GM21515 (cell line): ENCODE measurements at regions not wholly inside any gene's neighbourhood (a gene's known extent, or its start where the extent isn't known, plus 50 kb on each side); places are given as distances from the start of the nearest gene placed in this dataset.

ENCODE experiments used
- ATAC-seq: cut with Tn5 transposase; IDR thresholded peaks from one replicate; pipeline ENCODE4 v1.9.1; 2021; ENCODE audit not compliant: unreplicated experiment

DNA sequence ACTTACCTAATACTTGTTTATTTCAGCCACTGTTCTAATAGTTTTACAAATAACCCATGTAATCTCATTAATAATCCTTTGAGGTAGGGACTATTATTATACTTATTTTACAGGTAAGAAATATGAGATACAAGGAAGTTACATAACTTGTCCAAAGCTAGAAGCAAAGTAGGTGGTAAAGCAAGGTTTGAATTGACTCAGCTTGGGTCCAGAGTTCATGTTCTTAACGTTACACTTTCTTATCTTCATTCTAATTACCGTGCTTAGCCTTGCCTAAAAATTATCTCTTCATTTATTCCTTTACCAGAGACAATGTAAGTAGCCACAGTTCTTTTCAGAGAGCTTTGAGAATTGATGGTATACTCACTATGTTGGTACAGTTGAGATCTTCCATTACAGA, 743.6 kb downstream of the KCNJ3 start:
- no peak for ATAC-seq

DNA sequence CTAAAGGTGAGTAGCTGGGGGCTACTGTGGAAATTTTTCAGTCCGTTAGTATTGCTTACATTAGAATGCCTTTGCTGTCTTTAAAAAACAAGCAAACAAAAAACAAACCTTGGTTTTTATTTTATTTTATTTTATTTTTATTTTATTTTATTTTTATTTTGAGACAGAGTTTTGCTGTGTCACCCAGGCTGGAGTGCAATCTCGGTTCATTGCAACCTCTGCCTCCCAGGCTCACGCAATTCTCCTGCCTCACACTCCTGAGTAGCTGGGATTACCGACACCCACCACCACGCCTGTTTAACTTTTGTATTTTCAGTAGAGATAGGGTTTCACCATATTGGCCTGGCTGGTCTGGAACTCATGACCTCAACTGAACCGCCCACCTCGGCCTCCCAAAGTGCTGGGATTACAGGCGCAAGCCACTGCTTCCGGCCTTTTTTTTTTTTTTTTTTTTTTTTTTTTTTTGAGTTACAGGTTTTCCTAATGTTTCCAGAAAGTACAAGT, 732.6 kb downstream of the KCNJ3 start:
- no peak for ATAC-seq

- no peak for ATAC-seq
Measured at GRCh38 chr2:155427470-155427869, 729.0 kb downstream of the KCNJ3 start.

DNA sequence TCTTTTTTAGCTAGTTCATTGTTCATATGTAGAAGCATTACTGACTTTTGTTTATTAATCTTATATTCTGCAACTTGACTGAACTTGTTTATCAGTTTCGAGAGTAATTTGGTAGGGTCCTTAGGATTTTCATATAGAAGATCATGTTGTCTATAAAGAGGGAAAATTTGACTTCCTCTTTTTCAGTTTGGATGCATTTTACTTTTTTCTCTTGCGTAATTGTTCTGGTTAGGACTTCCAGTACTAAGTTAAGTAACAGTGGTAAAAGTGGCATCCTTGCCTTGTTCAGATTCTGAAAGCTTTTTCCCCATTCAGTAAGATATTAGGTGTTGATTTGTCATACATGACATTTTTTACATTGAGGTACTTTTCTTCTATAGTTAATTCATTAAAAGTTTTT, 726.0 kb downstream of the KCNJ3 start:
- ATAC-seq = no peak

DNA sequence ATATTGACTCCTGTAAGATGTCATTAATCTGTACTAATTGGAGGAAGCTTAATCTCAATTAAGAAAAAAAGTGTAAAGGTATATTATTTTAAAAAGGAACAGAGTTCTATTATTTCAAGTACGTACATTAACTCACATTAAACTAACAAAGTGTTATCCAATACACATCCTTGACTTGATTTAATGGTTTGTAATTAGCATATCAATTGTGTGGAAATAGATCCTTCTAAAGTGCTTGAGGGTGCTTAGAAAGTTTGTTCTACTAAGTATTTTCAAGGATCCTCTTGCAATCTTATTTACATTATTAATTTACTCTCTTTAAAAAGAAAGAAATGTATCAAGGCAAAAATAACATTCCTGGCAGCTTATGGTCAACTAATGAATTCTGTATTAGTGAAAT, 720.3 kb downstream of the KCNJ3 start:
- no peak for ATAC-seq

DNA sequence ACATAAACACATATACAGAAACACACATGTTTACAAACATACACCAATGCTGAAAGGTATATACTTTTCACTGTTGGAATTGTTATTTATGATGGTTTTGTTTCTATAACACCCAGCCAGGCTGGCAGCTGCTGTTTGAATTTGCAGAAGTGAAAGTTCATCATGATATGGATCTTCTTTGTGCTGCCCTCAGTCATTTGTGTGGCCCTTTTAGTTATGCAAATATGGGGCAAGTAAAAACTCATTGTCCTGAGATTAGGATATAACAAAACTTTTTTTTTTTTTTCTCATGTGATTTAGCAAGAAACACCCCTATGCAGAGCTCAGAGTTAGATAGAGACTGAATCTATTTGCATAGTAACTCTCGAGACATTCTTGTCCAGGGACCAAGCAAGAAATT, 714.1 kb downstream of the KCNJ3 start:
- peak; percentile 87 for ATAC-seq

DNA sequence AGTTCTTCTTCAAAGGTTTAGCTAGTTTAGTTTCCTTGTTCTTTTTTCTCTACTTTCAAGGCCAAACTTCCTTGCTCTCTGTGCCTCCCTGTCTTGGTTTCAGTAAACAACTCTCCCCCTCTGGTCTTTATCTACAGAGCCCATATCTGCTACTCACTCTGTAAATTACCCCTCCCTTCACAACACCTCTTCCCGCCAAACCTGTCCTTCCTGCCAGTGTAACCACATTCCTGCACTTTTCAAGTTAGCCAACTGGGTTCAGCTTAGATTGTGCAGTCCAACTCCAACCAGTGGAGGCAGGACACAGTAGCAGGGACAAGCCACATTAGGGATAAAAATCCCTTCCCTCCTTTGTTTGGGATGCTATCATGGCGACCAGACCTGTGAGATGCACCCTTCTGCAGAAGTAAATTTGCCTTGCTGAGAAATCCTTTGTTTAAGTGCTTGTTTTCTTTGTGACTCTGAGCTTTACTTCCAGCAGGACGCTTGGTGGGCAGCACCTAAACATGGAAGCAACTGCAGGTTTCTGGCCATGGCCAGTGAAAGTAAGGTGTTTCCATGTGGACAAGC, 706.0 kb downstream of the KCNJ3 start:
- ATAC-seq = no peak

DNA sequence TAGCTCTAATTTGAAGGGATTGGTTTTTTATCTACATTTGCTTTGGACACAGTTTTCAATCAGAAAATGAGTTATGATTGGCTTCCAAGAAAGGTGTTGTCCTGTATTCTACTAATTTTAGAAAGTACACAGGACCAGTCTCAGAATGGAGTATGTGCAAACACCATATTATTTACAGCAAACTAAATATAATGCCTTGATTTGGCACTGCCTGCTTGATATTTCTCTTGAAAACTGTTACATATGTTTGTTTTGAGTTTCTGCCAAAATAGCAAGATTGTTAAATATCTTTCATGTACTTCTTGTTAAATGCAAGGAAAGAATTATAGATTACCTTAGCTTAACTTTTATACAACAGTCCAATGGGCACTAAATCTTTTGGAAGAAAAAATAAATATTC, 694.9 kb downstream of the KCNJ3 start:
- no peak for ATAC-seq

DNA sequence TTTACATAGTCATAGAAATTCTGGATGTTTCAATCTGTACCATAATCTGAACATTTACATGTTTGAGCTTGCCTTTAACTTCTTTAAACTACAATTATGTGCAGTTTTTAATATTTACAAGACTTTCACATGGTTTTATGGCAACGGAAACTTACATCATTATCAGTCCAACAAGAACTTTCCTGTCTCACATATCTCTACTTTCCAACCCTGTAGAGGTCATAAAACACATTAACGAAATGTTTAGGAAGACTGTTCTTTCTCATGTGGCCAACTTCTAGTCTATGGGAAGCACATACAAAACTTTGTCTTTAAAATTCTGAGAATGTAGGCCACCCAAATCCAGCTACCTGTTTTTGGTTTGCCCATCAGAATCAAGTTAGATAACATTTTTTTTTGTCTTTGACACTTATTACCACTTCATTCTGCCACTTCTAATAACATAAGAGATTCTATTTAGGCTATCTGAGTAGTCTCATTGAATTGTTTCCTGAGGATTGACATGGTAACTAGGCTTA, 693.2 kb downstream of the KCNJ3 start:
- ATAC-seq = no peak

DNA sequence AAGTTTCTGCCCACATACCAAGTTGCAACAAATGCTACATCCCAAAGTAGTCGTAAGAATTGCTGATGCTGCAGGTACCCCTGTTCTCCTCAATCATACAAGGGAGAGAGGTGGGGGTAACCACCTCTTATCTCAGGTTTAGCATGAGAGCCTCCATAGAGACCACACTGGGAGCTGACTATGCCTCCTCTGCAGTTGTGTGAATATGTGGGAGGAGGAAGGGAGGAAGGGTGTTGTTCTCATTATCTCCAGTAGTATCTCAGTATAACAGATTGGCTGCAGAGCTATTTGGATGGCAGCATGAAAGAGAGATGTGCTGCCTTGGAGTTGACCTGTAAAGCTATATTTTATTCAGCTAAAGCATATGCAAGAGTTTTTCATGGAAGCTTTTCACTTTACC, 690.7 kb downstream of the KCNJ3 start:
- ATAC-seq = no peak

DNA sequence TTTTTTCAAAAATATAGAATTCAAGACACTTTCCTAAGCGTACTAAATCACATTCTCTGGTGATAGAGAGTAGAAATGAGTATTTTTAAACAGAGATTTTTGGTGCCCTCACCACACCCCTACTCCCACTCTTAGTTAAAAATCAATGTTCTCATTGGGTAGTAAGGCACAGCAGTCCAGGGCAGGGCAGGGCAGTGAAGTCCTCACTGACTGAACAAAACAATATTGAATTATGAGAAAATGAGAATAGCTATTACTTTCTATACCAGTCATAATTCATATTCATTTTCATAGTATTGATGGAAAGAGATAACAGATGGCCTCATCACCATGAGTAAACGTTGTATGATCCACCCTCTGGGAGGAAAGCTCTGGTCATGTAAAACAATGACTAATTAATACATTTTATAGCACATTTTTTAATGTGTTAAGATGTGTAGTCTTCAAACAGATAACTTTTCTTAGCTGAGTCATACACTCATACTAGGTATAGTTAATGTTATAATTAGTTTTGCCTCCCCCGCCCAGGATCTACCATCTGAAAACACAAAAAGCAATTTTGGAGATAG, 686.1 kb downstream of the KCNJ3 start:
- ATAC-seq = no peak

DNA sequence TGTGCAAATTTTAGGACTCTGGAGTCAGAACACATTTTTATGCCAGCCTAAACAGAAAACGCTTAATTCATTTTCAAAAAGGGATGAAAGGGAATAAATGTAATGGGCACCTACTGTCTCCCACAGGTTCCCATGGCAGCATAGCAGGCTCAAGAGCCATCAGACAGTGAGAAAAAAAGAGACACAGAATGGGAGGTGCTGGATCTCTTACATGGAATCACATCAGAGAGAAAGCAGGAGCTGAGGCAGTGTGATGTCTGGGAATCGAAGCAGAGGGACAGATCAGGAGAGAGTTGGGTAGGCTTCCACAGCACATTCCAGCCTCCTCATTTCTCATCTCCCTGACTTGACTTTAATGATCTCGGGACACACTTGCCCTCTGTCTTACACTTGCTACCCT, 684.3 kb downstream of the KCNJ3 start:
- no peak for ATAC-seq

- ATAC-seq = no peak
Measured at GRCh38 chr2:155381436-155381835, 682.9 kb downstream of the KCNJ3 start.

DNA sequence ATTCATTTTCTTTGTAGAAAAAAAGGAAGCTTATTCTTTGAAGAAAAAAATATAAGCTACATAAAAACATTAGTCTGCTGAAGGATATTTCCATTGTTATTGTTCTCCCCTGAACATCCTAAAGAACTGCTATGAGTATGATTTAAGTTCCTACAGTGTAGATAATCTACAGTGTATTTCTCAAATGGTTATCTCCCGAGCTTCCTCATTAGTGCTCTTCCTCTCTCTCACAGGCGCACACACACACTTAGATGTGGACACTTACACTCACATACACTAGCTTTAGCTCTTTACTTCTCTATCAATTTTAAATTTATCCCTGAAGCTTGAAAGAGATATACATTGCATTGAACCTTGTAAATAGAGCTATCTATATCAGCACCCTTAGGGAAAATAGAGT, 681.0 kb downstream of the KCNJ3 start:
- ATAC-seq = no peak

DNA sequence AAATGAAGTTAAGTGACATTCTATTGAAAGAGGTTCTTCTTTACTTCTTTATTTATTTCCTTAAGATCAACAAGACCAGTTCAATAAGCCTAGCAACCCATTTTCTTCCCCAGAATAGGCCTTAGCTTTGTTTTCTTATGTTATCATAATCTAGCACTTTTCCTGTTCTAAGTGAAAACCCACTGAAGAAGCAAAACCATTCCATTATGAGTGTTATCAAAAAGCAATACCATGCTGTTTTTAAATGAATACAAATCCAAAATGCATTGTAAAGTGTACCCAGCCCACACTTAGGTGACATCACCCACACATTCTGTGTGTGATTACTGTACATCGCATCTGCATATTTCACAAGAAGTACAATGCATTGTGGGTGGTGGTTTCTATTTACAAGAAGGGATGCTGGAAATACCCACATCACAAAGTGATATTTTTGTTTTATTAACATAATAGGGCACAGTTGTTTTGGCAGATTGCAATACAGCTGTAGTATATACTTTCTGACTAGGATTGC, 679.5 kb downstream of the KCNJ3 start:
- no peak for ATAC-seq

DNA sequence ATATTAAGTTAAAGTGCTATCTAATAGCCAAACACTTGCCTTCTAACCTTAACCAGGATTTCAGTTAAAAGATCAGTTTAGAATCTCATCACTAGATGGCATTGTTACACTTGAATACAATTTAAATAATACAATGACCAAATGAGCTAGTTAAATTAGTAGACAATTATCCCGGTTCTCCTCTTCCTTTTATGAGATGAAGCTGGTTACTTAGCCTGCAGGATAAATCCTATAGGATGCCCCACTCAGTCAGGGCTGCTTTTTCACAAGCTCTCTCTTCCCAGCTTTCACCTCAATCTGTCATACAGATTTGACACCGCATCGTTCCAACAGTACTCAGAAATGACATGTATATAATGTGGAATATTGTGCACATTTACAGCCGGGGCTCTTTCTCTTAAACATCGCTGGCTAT, 678.8 kb downstream of the KCNJ3 start:
- ATAC-seq = no peak

- ATAC-seq = no peak
Measured at GRCh38 chr2:155372969-155373368, 674.5 kb downstream of the KCNJ3 start.

DNA sequence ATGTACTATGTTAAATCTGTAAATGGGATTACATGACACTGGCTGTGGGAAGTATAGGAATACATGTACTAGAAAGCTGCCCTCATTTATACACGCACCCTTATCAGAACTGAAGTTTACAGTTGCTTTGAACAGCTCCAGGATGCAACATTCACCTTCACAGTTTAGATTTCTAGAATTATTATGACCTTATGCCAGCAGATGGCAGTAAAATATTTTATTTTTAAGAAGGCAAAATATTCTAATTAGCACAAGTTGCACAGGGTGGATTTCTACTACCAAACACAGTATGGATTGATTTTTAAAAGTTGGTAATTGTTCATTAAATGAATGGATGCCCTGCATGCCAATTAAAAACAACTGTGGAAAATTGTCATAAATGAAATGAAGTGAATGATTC, 670.4 kb downstream of the KCNJ3 start:
- ATAC-seq = no peak

- no peak for ATAC-seq
Measured at GRCh38 chr2:155364766-155365165, 666.3 kb downstream of the KCNJ3 start.

GRCh38 chr2:155363349-155363888, 664.9 kb downstream of the KCNJ3 start:
- ATAC-seq = no peak

DNA sequence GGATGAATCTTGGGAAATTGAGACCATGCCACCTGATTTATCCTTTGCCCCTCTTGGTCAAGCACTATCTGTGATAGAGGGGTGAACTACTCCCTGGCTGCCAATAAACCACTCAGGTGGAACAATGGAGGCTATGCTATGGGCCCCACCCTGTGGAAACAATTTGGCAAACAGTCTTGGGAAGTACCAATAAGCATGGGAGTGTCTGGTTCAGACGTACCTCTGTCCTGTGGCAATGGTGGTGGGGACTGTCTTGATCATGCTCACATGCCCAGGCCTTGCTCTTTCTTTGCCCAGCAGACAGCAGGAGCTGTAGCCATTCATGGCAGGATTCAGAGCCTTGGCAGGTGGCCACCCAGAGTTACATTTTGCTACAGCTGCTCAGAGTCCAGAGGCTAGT, 658.7 kb downstream of the KCNJ3 start:
- ATAC-seq = no peak

DNA sequence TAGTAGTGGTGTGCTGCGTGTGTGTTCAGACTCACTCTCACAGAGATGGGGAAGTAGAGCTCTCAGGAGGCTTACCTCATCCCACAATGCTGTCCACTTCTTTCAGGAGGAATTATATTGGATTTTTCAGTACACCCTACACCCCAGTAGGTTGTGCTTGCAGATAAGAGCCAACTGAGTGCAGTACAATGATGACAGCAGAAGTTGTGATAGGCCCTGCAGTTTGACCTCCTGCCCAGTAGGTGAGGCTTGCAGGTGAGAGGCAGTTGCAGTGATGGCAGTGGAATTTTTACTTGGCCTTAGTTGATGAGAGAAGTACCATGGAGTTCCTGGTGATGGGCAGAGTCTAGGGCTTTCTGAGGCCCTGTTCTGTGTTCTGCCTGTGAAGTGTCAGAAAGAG, 657.8 kb downstream of the KCNJ3 start:
- ATAC-seq = no peak
